A204.1 (cell line): ENCODE measurements at regions not wholly inside any gene's neighbourhood (a gene's known extent, or its start where the extent isn't known, plus 50 kb on each side); places are given as distances from the start of the nearest gene placed in this dataset.

ENCODE experiments used
- FAIRE-seq: peaks from 2 replicates; lab custom pipeline; 2012; peaks lifted over from hg19 to GRCh38; lab: Jason Lieb, UNC

GRCh38 chr21:27764056-27764455 lies 797.2 kb upstream of the ADAMTS5 start:
- FAIRE-seq, result no peak

- FAIRE-seq, result no peak
Measured at GRCh38 chr21:27761623-27762022, 794.7 kb upstream of the ADAMTS5 start.

GRCh38 chr21:27759820-27760219 lies 792.9 kb upstream of the ADAMTS5 start:
- no peak for FAIRE-seq

DNA sequence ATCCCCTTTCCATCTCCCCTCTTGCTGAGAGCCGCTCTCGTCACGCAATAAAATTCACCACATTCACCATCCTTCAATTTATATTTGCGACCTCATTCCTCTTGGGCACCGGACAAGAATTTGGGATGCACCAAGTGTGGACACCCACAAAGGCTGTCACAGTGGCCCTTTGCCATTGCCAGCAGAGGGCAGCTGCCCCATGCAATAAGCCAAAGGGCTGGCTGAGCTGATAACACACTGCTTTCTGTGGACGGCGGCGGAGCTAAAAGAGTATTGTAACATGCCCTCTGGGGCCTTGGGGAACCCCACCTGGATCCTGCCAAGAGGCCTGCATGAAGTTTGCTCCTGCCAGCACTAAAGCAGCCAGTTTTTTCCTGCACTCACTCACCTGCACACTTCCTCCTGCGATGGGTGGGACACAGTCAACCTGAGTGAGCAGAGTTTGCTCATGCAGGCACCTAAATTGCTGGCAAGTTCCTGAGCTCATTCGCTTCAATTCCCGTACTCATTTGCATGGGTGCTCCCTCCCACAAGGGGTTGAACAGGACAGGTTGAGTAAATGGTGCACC lies 792.3 kb upstream of the ADAMTS5 start:
- FAIRE-seq, result no peak

DNA sequence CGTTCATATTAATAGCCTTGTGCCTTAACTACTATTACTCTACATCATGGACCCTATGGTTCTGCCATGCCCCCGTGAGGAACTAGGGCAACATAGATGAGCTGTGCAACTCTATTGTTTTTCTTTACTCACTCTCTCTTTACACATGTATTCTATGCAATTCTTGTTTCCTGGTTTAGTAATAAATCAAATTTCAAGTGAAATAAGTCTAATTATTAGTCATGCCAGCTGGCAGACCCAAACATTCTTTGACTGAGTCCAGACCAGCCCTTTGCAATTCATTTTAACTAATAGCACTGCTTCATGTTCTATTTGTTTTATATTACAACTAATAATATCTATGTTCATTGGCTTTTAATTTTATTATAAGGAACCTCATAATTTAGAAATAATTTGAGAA lies 789.3 kb upstream of the ADAMTS5 start:
- no peak for FAIRE-seq

GRCh38 chr21:27743971-27744564 lies 777.2 kb upstream of the ADAMTS5 start:
- FAIRE-seq, result no peak

- no peak for FAIRE-seq
Measured at GRCh38 chr21:27741736-27742135, 774.8 kb upstream of the ADAMTS5 start.

DNA sequence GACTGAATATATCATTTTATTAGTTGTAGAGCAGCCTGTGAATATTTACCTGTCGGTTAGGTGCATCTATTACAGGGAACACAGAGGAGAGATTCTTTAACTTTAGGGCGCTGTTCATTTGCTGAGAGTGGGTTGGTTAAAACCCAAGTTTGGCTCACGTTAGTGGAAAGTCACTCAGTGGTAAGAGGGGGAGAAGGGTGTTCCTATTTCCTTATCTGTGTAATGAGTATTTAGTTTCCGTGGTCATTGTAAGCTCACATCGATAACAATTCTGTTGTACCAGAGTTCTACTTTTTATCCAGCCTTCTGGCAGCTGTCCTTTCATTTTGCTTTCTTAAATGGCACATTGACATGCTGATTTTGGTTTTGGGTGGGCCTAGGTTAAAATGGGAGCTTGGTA lies 773.2 kb upstream of the ADAMTS5 start:
- FAIRE-seq, result no peak

GRCh38 chr21:27739187-27739586 lies 772.3 kb upstream of the ADAMTS5 start:
- FAIRE-seq, result no peak

GRCh38 chr21:27735699-27736098 lies 768.8 kb upstream of the ADAMTS5 start:
- no peak for FAIRE-seq

- no peak for FAIRE-seq
Measured at GRCh38 chr21:27734146-27734545, 767.3 kb upstream of the ADAMTS5 start.

DNA sequence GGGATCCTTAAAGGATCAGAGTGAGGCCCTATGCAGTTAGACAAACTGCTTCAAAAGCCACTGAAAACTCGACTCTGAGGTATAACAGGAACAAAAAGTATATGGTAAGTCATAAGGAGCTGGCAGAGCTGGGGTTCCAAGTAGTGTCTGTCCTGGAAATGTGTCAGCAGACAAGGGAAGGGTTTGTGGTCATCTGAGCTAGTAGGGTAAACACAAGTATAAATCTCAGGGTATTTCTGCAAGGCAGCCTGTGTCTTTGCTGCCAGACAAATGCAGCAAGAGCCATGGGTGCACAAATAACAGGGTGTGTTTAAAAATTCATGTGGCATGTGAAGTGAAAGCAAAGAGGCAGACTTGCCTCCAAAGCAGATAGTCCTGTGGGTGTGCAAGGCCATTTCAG lies 759.0 kb upstream of the ADAMTS5 start:
- no peak for FAIRE-seq

DNA sequence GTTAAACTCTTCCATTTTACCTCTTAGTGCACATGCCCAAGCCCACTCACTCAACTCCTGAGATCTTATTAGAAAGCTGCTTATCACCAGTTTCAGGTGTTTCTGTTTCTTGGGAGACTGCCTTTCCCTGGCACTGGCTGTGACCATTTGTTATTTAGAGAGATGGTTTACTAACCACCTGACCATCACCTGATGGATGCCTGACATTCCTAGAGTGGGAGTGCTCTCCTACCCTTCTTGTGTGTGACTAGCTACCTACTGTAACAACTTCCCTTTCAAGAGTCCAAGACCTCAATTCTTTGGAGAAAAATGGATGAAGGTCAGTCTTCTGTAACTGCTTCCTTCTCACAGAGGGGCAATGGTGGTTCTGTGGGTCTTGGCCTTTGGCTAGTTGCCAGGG lies 755.2 kb upstream of the ADAMTS5 start:
- no peak for FAIRE-seq

GRCh38 chr21:27721675-27722074 lies 754.8 kb upstream of the ADAMTS5 start:
- FAIRE-seq, result no peak

DNA sequence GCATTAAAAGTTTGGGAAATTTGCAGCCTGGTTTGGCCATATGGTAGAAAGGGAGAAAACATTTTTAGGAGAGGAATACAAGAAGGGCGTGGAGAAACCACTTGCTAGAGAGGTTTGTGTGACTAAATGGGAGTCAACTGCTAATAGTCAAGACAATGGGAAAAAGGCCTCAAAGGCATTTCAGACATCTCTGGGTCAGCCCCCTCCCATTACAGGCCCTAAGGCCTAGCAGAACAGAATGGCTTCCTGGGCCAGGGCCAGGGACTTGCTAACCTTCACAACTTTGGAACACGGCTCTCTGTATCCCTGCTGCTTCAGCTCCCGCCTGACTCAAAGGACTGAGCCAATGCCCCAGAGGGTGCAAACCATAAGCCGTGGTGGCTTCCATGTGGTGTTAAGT lies 752.3 kb upstream of the ADAMTS5 start:
- no peak for FAIRE-seq

- no peak for FAIRE-seq
Measured at GRCh38 chr21:27715131-27715530, 748.2 kb upstream of the ADAMTS5 start.

DNA sequence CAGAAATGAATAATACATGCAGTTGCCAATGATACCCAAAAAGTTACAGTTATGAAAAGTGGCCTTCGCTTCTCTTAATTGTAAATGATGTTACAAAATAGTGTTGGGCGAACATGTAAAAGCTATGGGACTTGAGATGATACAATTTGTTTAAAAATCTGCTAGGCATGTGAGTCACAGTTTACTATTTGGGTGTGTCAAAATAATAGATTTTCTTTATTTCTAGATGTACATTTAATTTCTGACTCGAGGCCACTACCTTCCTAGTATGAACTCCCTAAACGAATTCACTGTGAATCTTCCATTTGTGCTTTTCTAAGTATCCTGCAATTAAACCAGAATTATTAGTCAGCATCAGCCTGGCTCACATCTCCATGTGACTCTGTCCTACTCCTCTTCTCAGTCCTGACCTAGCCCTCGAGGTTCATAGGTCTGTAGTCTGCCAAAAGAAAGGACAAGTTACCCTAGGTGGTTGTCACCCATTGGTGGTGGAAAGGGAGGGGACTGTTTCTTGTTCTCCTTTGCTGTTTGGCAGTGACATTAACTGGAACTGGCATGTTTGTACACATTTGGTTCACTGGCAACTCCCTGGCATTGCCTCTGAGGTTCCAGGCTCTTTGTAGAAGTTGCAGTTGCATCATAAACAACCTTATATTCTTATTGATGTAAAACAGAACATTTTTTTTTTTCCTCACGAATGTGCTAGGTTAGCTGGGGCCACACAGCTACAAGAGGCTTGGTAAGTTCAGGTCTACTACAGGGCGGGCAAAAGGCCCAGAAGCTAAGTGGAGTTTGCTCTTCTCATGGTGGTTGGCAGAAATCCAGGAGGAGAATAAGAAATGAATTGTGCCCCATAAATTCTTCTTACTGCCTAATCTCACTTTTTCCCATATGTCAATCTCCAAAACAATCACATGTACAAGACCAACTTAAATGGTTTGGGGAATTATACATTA lies 746.5 kb upstream of the ADAMTS5 start:
- FAIRE-seq, result no peak

- FAIRE-seq, result no peak
Measured at GRCh38 chr21:27704567-27705166, 737.8 kb upstream of the ADAMTS5 start.

DNA sequence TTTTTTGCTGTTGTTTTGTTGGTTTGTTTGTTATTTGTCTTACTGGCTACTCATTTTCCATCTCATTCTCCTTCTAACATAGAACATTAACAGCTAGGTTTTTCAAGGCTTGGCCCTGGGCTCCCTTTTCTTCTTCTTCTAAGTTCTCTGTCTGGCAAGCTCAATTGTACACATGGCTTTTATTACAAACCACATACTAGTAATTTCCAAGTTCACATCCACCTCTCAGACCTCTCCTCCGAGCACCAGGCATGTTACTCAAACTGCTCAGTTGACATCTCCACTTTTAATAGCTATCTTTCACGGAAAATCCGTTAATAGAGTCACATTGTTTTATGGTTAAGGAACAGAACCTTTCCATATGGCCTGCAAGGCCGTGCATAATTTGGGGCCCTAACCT lies 736.9 kb upstream of the ADAMTS5 start:
- FAIRE-seq, result no peak

- peak; percentile 96 for FAIRE-seq
Measured at GRCh38 chr21:27700974-27701614, 734.2 kb upstream of the ADAMTS5 start.

- FAIRE-seq, result no peak
Measured at GRCh38 chr21:27695246-27695645, 728.4 kb upstream of the ADAMTS5 start.

- no peak for FAIRE-seq
Measured at GRCh38 chr21:27694667-27695066, 727.8 kb upstream of the ADAMTS5 start.

DNA sequence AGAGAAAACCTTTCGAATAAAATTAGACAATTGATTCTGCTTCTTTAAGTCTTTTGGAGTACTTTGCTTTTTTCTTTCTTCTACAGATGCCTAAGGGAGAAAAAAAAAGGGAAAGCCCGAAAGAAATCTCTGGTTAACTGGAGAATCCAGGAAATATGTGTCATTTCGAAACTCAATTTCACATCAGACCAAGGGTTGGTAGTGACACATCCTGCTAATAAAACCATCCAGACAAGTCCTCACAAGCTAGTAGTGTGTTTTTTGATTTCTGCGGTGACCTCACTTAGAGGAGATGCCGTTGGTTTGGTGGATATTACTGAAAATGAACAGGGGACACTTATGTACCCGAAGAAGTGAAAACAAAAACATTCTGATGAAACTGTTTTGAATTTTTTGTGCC lies 726.5 kb upstream of the ADAMTS5 start:
- no peak for FAIRE-seq
